GM12801 (cell line): ENCODE measurements at regions not wholly inside any gene's neighbourhood (a gene's known extent, or its start where the extent isn't known, plus 50 kb on each side); places are given as distances from the start of the nearest gene placed in this dataset.

Source experiments
- CTCF ChIP-seq: IDR thresholded peaks from one replicate; pipeline ENCODE4 v1.5.1; 2011; ENCODE audit warnings: control low read depth; ENCODE audit not compliant: insufficient read length; ENCODE audit errors: extremely low read depth

GRCh38 chr12:98037401-98038140 lies 477.8 kb upstream of the TMPO start:
- no peak for TF ChIP-seq CTCF

- TF ChIP-seq CTCF: no peak
Observed at GRCh38 chr12:98042668-98043067, 472.7 kb upstream of the TMPO start.

- no peak for TF ChIP-seq CTCF
Observed at GRCh38 chr12:98045395-98045794, 470.0 kb upstream of the TMPO start.

- TF ChIP-seq CTCF: no peak
Observed at GRCh38 chr12:98048326-98048725, 467.1 kb upstream of the TMPO start.

- no peak for TF ChIP-seq CTCF
Observed at GRCh38 chr12:98053202-98053601, 462.2 kb upstream of the TMPO start.

- no peak for TF ChIP-seq CTCF
Observed at GRCh38 chr12:98057701-98058100, 457.7 kb upstream of the TMPO start.

GRCh38 chr12:98058213-98058612 lies 457.2 kb upstream of the TMPO start:
- no peak for TF ChIP-seq CTCF
